C4-2B (cell line): ENCODE measurements at regions not wholly inside any gene's neighbourhood (a gene's known extent, or its start where the extent isn't known, plus 50 kb on each side); places are given as distances from the start of the nearest gene placed in this dataset.
"Not testable (repeated sequence)": the region's sequence is repeated elsewhere in the genome, so short reads cannot be mapped to it uniquely, and the experiment has no call there.

Experiments
- H3K27ac ChIP-seq: fragments of 450-650 bp; 2 replicates; pipeline ENCODE4 v1.5.1; 2017
- CTCF ChIP-seq: fragments of 450-650 bp; conservative IDR thresholded peaks from 2 replicates; pipeline ENCODE4 v1.5.1; 2017; ENCODE audit warnings: mild to moderate bottlenecking
- ZFX ChIP-seq: fragments of 450-650 bp; IDR thresholded peaks from 2 replicates; pipeline ENCODE4 v1.6.1; 2017

- H3K27ac ChIP-seq = no peak overlapping the region
- TF ChIP-seq ZFX (no peak), CTCF (no peak)
Observed at GRCh38 chr6:156585859-156586258, 191.3 kb upstream of the ARID1B start.

- not testable (repeated sequence) for H3K27ac ChIP-seq
Observed at GRCh38 chr6:156584121-156584520, 193.1 kb upstream of the ARID1B start.

GRCh38 chr6:156583083-156583482 is 194.1 kb upstream of the ARID1B start:
- no peak overlapping the region for H3K27ac ChIP-seq
- TF ChIP-seq ZFX (no peak), CTCF (no peak)

GRCh38 chr6:156582509-156582992 is 194.6 kb upstream of the ARID1B start:
- no peak overlapping the region for H3K27ac ChIP-seq
- TF ChIP-seq CTCF (no peak), ZFX (no peak)

- TF ChIP-seq CTCF (no peak), ZFX (no peak)
- no peak overlapping the region for H3K27ac ChIP-seq
Observed at GRCh38 chr6:156579564-156579963, 197.6 kb upstream of the ARID1B start.

GRCh38 chr6:156577749-156578148 is 199.4 kb upstream of the ARID1B start:
- no peak for TF ChIP-seq CTCF
- no peak for TF ChIP-seq ZFX
- no peak overlapping the region for H3K27ac ChIP-seq

GRCh38 chr6:156575361-156575760 is 201.8 kb upstream of the ARID1B start:
- TF ChIP-seq CTCF (no peak), ZFX (no peak)
- H3K27ac ChIP-seq = no peak overlapping the region

GRCh38 chr6:156564807-156565149 is 212.4 kb upstream of the ARID1B start:
- no peak for TF ChIP-seq ZFX
- TF ChIP-seq CTCF = 0 out of 2 replicates have a peak, but pooled peaks have one; percentile 41
- no peak overlapping the region for H3K27ac ChIP-seq
